Fibroblast of skin of scalp (primary cell): ENCODE measurements at regions not wholly inside any gene's neighbourhood (a gene's known extent, or its start where the extent isn't known, plus 50 kb on each side); places are given as distances from the start of the nearest gene placed in this dataset.

Experiments used
- DNase-seq: peaks from one replicate; pipeline ENCODE4 v3.0.0-alpha.2; 2013

GRCh38 chr9:23598994-23599393 lies 227.0 kb downstream of the ELAVL2 start:
- no peak for DNase-seq

- DNase-seq: no peak
Observed at GRCh38 chr9:23603311-23603710, 222.7 kb downstream of the ELAVL2 start.

- no peak for DNase-seq
Observed at GRCh38 chr9:23606107-23606506, 219.9 kb downstream of the ELAVL2 start.

- no peak for DNase-seq
Observed at GRCh38 chr9:23608456-23608855, 217.6 kb downstream of the ELAVL2 start.

GRCh38 chr9:23611869-23612268 lies 214.2 kb downstream of the ELAVL2 start:
- no peak for DNase-seq

- DNase-seq: no peak
Observed at GRCh38 chr9:23615569-23615968, 210.5 kb downstream of the ELAVL2 start.

GRCh38 chr9:23621188-23621587 lies 204.9 kb downstream of the ELAVL2 start:
- DNase-seq: peak; percentile 7

GRCh38 chr9:23621924-23622323 lies 204.1 kb downstream of the ELAVL2 start:
- DNase-seq: no peak

GRCh38 chr9:23622396-23622795 lies 203.6 kb downstream of the ELAVL2 start:
- no peak for DNase-seq

- no peak for DNase-seq
Observed at GRCh38 chr9:23630488-23630887, 195.6 kb downstream of the ELAVL2 start.

GRCh38 chr9:23635276-23635675 lies 190.8 kb downstream of the ELAVL2 start:
- DNase-seq: no peak

- DNase-seq: no peak
Observed at GRCh38 chr9:23636199-23636598, 189.8 kb downstream of the ELAVL2 start.

- no peak for DNase-seq
Observed at GRCh38 chr9:23638011-23638410, 188.0 kb downstream of the ELAVL2 start.

- DNase-seq: no peak
Observed at GRCh38 chr9:23638837-23639426, 187.1 kb downstream of the ELAVL2 start.
